Activated T-cell treated with anti-CD3 and anti-CD28 coated beads, Interleukin-2, amount 50 U/mL, for 4 hours (primary cell): ENCODE measurements at regions not wholly inside any gene's neighbourhood (a gene's known extent, or its start where the extent isn't known, plus 50 kb on each side); places are given as distances from the start of the nearest gene placed in this dataset.
"Not testable (repeated sequence)": the region's sequence is repeated elsewhere in the genome, so short reads cannot be mapped to it uniquely, and the experiment has no call there.

Experiments
- ATAC-seq, 2 donors: fragments of 200-7000 bp; cut with Tn5 transposase; one replicate each; pipeline ENCODE4 v1.10.0; 2021
- DNase-seq: peaks from one replicate; pipeline ENCODE4 v3.0.0-alpha.2; 2020
- H3K27me3 Mint-ChIP-seq: one replicate; pipeline ENCODE4 v1.8.0; 2021; ENCODE audit warnings: low read depth, mixed read lengths
- H3K36me3 Mint-ChIP-seq: one replicate; pipeline ENCODE4 v1.8.0; 2022; ENCODE audit warnings: mixed read lengths; ENCODE audit not compliant: insufficient read depth
- H3K4me1 Mint-ChIP-seq: one replicate; pipeline ENCODE4 v1.8.0; 2021; ENCODE audit warnings: low read depth, mixed read lengths
- H3K4me3 Mint-ChIP-seq: one replicate; pipeline ENCODE4 v1.8.0; 2021; ENCODE audit warnings: mild to moderate bottlenecking, moderate library complexity, mixed read lengths
- H3K9me3 Mint-ChIP-seq: one replicate; pipeline ENCODE4 v1.8.0; 2021; ENCODE audit warnings: mixed read lengths

DNA sequence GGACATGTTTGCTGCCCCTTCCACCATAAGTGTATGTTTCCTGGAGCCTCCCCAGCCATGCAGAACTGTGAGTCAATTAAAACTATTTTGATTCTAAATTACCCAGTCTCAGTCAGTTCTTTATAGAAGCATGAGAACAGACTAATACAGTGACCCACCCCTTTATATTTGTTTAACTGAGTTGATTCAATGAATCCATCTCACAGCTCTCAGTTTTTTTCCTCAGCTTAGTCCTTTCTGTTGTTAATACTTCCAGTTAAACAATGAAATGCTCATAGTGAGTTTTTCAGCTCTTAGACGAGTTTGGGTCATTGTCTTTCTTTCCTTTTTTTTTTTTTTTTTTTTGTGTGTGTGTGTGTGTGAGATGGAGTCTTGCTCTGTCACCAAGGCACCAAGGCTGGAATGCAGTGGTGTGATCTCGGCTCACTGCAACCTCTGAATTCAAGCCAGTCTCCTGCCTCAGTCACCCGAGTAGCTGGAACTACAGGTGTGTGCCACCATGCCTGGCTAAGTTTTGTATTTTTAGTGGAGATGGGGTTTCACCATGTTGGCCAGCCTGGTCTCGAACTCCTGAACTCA is 627.4 kb downstream of the SPATA31A7 start:
- H3K36me3 Mint-ChIP-seq, H3K4me3 Mint-ChIP-seq, ATAC-seq, H3K9me3 Mint-ChIP-seq, H3K4me1 Mint-ChIP-seq, DNase-seq, H3K27me3 Mint-ChIP-seq: not testable (repeated sequence)

DNA sequence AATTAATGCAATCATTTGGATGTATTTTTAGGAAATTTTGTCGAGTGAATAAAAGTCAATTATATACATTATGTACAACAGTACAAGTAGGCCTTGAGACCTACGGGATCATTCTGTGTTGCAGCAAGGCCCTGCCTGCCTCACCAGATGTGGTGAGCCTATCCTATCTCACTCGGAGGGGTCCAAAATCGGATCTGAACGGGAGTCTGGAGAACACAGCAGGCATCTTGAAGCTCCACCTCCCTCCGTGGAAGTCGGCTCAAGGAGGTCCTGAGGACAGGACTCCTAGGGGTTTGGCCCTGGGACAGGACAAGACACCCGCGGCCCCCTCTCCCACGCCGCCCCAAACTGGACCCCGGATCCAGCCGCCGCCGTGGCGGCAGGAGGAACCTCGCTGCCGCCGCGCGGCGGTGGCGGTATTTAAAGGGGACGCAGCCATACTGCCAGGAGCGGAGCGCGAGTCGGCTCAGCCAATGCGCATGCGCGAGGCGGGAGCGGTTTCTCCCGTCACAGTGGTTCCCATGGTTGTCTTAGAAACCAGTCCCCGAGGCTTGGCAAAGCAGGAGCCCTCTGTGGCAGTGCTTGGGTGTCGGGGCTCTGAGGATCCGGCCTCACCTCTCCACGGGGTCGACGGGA is 663.9 kb downstream of the SPATA31A7 start:
- peak; percentile 72 to 75 for ATAC-seq
- H3K4me3 Mint-ChIP-seq = not testable (repeated sequence)
- peak; percentile 81 for DNase-seq

GRCh38 chr9:61854260-61854640 is 664.4 kb downstream of the SPATA31A7 start:
- not testable (repeated sequence) for H3K4me3 Mint-ChIP-seq

More for the DNA sequence above, 663.9 kb downstream of the SPATA31A7 start:
- not testable (repeated sequence) for H3K9me3 Mint-ChIP-seq, H3K27me3 Mint-ChIP-seq, H3K4me1 Mint-ChIP-seq, H3K36me3 Mint-ChIP-seq

GRCh38 chr9:61856283-61856682 is 666.4 kb downstream of the SPATA31A7 start:
- not testable (repeated sequence) for H3K9me3 Mint-ChIP-seq, H3K27me3 Mint-ChIP-seq, DNase-seq, H3K4me1 Mint-ChIP-seq, H3K4me3 Mint-ChIP-seq, H3K36me3 Mint-ChIP-seq
- ATAC-seq = peak; percentile 58 to 61

More at GRCh38 chr9:61854260-61854640, 664.4 kb downstream of the SPATA31A7 start:
- ATAC-seq, H3K4me1 Mint-ChIP-seq, H3K9me3 Mint-ChIP-seq, H3K36me3 Mint-ChIP-seq, H3K27me3 Mint-ChIP-seq, DNase-seq: not testable (repeated sequence)

- H3K36me3 Mint-ChIP-seq, ATAC-seq, H3K4me1 Mint-ChIP-seq, H3K9me3 Mint-ChIP-seq, H3K4me3 Mint-ChIP-seq, DNase-seq, H3K27me3 Mint-ChIP-seq: not testable (repeated sequence)
These were observed 667.1 kb downstream of the SPATA31A7 start for GRCh38 chr9:61856858-61857453.

- not testable (repeated sequence) for H3K4me1 Mint-ChIP-seq, DNase-seq, H3K4me3 Mint-ChIP-seq, H3K9me3 Mint-ChIP-seq, H3K27me3 Mint-ChIP-seq, H3K36me3 Mint-ChIP-seq
- peak; percentile 79 to 92 for ATAC-seq
These were observed 668.0 kb downstream of the SPATA31A7 start for GRCh38 chr9:61857709-61858351.

- H3K9me3 Mint-ChIP-seq, H3K4me1 Mint-ChIP-seq, H3K27me3 Mint-ChIP-seq, H3K36me3 Mint-ChIP-seq, H3K4me3 Mint-ChIP-seq: not testable (repeated sequence)
- ATAC-seq (peak in 1 of 2 donors; percentile 47), DNase-seq (peak; percentile 65)
These were observed 672.7 kb downstream of the SPATA31A7 start for GRCh38 chr9:61862431-61862971.

DNA sequence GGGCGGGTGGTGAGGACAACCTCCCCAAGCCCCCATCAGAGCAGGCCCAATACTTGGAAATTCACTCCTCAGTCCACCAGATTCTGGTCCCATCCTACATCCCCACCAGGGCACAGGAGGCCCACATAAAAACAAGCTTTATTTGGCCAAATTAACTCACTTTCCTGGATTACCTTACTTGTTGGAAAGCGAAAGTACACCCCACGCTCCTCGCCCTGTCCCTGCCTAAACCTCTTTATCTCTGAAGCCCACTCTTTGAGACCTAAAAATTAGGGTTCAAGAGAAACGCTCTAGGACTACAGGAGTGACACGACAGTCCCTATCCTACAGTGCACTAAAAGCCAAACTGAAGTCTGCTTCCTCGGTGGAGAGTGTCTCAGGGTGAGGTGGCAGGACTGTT is 674.6 kb downstream of the SPATA31A7 start:
- DNase-seq, H3K4me3 Mint-ChIP-seq, H3K9me3 Mint-ChIP-seq, ATAC-seq, H3K4me1 Mint-ChIP-seq, H3K36me3 Mint-ChIP-seq, H3K27me3 Mint-ChIP-seq: not testable (repeated sequence)

GRCh38 chr9:61868965-61869364 is 679.1 kb downstream of the SPATA31A7 start:
- peak overlapping the region; percentile 38 for H3K4me3 Mint-ChIP-seq
- not testable (repeated sequence) for H3K36me3 Mint-ChIP-seq, H3K27me3 Mint-ChIP-seq, H3K4me1 Mint-ChIP-seq, H3K9me3 Mint-ChIP-seq, ATAC-seq, DNase-seq

- H3K9me3 Mint-ChIP-seq, DNase-seq, H3K4me3 Mint-ChIP-seq, H3K4me1 Mint-ChIP-seq, H3K36me3 Mint-ChIP-seq, H3K27me3 Mint-ChIP-seq, ATAC-seq: not testable (repeated sequence)
These were observed 682.5 kb downstream of the SPATA31A7 start for GRCh38 chr9:61872329-61872728.
